HK-2 (cell line): ENCODE measurements at regions not wholly inside any gene's neighbourhood (a gene's known extent, or its start where the extent isn't known, plus 50 kb on each side); places are given as distances from the start of the nearest gene placed in this dataset.

Experiments used
- DNase-seq: peaks from one replicate; pipeline ENCODE4 v3.0.0-alpha.2; 2018; ENCODE audit not compliant: unreplicated experiment

DNA sequence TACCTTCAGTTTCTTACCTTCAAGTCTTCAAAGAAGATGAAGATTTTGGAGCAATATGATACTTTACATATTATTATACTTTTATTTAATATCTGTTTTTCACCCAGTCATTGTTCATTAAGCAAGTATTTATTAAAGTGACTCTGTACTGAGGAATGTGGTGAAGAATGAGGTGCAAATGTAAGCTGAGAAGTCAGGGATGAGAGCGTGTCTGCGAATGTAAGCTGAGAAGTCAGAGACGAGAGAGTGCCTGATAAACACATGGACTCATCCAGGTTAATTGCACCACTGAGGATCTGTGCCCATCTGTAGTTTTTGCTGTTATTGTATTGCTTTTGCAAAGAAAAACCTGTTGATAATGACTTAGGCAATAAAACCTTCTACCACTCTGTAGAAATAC, 211.9 kb upstream of the FAR2 start:
- DNase-seq = no peak

DNA sequence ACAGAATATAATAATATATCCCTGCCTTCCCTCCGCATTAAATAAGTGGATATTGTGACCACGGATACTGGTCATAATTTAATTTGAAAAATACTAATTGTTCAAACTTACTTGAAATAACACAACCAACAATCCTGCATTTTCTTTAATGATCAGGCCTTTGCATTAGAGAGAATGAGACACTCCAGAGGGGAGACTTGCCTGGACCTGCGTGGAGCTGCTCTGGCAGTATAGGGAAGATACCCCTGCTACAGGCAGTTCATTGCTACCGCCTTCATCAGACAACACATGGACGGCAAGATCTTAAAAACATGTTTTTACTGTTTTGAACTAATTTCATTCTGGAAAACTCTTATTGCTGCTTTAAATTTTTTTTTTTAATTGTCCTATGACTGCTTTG, 211.0 kb upstream of the FAR2 start:
- no peak for DNase-seq

DNA sequence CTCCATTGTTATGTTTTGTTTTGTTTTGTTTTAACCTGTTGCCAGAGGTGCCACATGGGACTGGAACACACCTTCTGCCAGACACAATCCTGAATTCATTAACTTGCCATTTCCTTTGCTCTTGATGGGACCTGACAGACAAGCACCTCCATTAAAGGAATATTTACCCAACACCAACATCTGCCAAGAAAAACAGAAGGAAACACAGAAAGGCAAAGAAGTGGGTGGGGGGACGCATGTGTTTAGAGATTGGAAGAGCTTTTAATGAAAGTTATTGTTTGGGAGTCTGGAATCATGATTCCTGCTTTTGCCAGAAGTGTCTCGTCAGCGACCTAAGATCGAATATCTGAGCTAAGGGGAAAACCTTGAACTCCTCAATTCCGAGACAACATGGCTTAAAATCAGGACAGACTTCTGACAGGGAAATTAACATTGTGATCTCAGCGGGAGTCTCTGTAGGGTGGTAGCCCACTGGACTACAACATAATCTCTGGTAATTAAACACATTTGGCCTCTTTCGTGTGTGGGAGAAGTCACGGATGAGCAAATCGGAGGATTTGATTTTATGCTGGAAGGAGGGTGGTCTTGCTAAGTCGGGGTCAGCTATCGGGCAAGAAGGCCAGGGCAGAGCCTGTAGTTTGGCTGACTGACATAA, 210.4 kb upstream of the FAR2 start:
- no peak for DNase-seq

DNA sequence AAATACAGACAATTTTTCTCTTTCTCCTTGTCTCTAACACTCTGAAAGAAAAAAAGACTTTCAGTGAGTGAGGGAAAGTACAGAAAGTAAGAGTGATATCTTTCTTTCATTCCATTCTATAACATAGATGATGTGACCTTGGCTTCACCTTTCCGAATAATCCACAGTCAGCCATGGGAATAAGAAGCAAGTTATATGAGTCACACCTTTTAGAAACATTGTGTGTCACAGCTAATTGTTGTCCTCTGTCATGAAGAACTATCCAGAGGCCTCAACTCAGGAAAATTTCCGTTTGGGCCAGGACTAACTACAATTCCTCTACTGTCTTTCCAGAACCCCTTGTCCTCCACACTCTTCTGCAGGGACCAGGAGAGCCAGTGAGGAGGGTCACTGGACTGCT, 209.7 kb upstream of the FAR2 start:
- no peak for DNase-seq

DNA sequence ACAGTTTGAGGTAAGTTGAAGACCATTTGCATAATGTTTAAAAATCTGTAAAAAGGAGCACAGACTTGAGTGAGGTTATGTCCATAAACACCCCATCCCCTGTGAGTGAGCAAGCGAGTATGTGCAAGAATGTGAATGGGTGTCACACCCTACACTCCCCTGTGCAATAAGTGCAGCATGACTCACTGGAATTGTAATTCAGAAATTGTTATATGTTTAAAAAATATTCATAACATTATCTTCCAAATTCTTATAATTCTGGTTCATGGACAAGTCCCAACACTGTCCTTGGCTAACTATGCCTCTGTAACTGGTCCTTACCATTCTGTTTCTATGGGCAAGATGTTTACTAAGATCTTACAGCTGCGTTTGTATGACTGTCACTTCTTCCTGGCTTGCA, 207.8 kb upstream of the FAR2 start:
- no peak for DNase-seq

DNA sequence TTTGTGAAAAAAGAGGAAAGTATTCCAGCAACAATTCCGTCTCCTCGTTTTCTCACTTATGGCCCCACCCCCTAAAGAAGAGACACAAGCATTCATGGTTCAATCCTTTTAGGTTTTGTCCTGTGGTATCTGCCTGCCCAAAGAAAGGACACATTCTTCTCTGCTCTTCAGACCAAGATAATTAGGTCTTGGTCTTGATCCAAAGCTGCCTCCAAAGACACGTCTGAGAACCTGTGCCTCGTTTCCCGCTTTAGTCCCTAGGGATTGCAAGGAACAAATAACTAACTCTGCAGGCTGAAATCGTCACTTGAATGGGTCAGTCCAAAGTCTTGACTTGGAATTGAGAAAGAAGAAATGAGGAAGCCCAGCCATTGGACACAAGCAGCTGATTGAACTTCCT, 202.7 kb upstream of the FAR2 start:
- no peak for DNase-seq

DNA sequence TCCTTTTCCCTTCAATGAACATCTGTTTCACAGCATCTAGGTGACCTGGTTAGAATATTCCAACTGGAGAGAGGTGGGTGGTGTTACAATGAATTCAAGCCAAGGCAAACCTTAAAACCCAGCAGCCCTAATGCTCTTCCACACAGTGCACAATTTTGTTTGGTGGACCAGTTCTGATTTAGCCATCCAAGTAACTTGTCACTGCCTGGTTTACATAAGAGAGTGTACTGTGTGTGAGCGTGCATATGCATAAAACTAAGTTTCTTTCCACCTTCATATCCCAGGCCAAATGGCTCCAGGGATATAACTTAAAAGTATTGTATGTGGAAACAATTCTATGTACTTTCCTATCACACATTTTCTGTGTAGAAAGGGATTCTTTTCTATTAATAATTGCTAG, 200.4 kb upstream of the FAR2 start:
- DNase-seq = no peak

DNA sequence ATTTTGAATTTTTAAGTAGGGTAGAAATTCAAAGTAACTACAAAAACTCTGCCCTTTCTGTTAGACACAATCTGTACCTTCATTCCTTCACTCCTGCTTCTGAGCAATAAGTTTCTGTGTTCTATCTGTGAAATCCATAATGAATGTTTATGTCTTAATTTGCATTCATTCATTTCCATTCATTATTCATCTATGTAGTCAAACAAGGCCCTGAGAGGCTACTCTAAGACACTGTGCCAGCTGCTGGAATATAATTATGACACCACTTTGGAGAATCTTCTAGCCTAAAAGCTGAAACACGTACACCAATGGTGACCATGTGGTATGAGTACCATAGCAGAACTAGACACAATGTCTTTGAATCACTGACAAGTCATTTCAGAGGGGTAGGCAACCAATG, 199.9 kb upstream of the FAR2 start:
- DNase-seq = no peak

DNA sequence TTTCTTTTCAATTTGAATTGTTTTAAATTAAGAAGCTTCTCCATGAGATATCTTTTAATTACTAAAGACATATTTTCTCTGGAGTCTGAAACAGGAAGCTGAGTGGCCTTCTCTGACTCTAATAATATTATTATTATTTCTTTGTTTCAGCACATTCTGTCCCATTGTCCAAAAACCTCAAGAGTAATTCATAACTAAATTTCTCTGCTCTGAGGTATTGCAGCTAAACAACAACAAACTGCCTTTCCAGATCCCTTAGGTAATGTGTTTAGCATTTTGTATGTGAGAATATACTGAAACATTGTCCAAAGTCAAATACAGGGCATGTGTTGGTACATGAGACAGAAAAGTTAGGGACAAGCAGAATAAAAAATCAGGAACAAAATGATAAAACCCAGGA, 199.0 kb upstream of the FAR2 start:
- DNase-seq = no peak

DNA sequence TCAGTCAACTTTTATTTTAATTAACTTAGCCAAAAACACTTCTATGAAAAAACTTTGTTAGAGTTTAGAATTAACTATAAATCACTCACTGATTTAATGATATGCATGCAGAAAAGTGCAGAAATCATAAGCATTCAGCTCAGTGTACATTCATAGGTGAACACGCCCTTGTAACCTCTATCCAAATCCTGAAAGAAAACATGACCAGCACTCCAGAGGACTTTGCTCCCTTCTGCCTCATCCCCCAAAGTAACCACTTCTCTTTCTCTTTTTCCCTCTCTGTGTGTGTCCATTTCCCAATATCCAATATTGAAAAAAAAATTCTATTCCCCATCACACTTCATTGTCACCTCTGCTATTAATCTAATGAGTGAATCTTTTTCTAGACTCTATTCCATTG, 197.1 kb upstream of the FAR2 start:
- DNase-seq = no peak

DNA sequence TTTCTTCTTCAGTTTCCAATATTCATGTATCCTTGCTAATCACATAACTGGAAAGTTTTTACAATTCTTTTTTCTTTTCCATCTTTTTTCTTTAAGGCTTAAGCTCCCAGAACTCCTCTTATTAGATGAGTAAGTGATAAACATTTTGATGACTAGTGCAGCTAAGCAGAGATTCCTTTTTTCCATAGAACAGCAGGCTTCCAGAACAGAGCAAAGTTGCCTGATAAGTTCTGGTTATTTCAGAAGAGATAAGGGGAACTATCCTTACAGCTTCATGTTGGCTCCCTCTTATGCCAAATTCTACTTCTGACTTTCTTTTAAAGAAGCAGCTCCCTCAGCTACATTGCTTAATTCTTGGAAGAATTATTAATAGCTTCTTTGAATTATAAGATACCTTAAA, 194.7 kb upstream of the FAR2 start:
- DNase-seq = no peak

DNA sequence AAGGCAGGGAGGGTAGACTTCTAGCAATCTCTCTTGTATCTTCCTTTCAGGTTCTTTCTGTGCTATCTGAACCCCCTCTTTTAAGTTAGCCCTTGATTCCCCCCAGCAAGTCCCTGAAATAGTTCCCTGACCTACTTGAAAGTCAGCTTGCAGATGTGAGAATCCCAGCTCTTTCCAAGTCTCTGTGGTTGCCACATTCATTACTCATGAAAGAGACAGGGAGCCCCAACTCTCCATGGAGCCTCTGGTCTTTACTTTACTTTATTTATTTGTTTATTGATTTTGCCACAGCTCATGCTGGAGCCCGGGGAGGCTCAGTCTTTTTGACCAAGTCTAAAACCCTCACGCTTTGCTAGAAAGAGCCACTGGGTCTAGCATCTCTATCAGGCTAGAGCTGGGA, 193.6 kb upstream of the FAR2 start:
- DNase-seq = no peak

DNA sequence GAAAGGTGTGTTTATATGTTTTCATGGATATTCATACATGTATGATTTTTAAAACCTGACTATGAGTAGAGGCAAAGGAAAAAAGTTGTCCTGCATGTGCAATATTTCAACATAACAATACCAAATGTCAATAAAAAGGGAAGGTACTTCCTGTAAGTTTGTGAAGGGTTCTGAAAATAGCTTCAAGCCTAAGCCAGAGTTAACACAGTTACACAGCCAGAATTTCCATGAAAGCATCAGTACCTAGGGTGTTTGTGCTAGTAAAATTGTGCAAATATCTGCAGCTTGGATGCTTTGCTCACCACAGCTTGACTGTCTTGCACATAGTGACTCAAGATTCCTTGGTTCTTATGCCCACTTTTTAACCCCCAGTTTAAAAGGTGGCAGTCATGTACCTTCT, 193.1 kb upstream of the FAR2 start:
- DNase-seq = no peak

DNA sequence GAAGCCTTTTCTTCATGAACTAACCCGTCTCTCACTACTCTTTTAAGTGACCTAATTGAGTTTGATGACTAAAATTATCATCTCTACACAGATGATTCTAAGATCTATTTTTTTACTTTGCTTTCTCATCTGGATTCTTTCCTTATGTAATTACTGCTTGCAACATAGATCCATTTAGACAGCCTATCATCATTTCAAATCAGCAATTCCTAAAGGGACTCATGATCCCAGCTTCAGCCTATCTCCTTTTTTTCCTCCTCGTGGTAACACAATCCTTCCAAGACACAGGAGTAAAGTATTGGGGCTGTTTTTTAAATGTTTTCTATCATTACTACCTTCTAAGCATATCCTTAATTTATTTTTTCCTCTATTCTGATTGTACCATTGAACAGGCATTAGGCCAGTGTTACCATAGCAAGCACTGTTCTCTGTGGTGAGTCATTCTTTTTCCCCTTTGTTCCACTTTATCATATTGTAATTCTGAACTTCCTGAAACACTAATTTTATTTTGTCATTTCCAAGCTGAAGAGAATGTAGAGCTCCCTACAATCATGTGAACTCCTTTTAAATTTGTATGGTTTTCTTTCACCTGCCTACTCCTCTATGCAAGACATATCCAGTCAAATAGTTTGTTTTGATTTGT, 190.4 kb upstream of the FAR2 start:
- DNase-seq = no peak

DNA sequence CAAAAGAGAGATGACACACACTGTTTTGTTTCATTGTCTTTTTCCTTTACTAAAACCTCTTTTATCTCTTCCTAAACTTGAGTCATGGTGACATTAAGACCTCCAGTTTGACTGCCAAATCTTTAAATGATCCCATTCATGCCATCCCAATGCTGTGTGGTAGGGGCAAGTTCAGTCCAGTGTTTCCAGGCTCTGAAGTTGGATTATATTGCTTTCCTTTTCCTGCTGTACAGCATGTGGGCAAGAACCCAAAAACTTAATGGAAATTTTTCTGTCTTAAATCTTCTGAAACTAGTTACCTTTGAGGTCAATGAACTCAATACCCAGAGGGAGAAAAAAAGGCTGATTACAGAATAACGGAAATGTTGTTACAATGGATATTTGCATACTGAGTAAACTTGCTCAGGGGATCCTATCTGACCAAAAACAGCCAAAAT, 187.1 kb upstream of the FAR2 start:
- DNase-seq = no peak

DNA sequence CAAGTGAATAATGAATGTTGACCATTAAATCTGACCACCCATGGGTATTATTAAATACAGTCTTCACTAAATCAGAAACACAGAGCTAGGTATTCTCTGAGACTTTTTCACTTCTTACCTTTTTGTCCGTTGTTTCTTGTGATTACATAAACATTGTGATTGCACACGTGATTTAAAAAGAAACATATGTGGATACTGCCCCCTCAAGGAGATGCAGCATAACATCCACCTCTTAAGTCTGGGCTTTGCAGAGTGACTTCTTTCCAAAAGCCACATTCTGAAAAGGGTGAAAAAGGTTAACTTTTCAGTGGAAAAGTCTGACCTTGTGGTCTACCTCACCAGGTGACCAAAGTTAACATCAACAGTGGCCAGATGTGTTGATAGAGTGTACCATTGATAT, 185.5 kb upstream of the FAR2 start:
- no peak for DNase-seq

DNA sequence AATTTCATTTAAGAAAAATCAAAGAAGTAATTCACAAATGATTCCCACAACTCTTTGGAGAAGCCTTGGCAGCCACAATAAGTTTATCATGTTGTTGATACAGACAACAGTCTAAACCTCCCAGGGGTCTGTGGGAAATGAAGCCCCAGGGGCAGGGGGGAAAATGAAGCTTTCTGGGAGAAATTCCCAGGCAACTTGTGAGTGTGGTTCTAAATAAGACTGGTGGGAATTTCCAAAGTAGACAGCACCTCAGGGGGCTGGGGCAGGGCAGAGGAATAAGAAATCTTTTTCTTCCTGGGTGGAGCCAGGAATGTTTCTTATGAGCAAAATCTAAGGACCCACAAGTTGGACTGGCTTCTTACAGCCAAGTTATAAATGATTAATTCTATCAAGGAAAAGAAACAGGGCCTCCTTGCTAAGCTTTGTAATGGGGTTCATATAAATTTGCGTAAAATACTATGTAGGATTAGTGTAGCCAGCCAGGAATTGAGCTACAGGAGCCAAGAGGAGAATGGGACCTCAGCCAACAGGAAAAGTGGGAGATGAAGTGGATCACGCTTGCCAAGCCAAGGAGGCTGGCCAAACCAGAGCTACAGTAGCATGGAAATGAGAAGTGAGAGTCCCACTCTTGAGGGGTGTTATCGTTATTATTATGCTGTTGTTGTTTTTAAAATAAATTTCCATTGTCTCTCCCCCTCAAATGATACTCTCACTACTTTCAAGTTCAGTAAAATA, 182.9 kb upstream of the FAR2 start:
- no peak for DNase-seq

DNA sequence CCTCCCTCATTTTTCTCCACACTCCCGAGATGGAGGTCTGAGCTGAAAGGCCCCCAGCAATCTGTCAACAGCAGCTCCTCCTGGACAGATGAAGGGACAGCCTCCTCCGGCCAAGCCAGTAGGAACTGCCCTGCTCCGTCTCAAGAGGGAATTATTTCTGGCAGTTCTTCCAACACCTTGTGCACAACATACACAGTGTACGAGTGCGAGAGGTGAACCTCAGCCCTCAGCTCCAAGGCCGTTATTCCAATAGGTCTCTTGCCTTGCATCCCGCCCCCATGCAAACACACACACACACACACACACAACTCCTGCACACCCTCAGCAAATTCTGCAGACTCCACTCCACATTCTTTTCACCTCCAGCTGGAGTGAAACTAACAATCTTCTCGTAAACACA, 181.7 kb upstream of the FAR2 start:
- no peak for DNase-seq

DNA sequence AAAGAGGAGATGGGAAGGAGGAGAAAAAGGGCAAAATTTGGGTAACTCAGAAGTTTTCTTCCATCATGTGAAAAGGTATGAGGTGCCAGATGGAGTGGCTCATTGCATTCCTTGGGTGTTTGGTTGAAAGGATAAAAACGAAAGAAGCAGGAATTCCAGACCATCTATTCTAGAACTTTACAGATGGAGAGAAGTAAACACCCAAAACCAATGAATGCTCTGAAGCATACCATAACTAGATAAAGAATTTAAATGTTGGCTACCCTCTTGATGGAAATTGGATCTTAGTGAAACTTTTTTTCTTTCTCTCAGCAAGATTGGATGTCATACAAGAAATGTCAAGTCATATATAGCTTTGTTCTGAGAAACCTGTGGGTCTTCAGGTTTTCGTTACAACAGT, 175.6 kb upstream of the FAR2 start:
- no peak for DNase-seq

DNA sequence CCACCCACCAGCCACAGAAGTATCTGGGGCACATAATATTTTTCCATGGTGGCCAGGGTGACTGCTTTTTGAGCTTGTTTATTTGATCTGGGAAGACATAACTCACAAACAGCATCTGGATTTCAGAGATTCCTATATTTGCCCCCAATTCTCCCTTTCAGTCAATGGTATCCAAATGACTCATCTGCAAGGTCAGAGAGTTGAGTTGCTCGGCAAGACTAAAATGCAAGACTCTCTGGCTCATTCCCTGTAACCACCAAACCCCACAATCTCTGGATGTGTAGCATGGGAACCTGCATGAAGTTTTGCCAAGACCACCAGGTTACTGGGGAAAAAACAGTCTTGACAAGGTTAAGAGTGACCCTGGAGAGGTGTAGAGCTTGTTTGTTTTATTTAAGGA, 174.9 kb upstream of the FAR2 start:
- DNase-seq = no peak

DNA sequence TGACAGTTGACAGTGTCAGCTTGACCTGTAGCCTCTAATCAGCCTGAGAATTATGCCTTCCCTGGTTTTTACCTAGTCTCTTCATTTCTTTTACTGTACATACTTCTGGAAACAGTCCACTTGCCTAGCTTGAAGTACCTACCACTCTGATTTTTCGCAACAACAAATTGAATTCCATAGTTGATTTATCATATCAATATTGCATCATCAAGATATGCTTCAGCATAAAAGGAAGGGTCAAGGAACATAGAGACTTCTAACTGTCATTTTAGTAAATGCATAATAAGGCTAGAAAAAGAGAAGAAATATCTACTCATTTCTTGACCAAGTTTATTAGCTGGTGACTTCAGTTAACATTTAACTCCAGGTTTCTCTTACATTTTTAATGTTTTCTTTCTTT, 174.2 kb upstream of the FAR2 start:
- DNase-seq = no peak

DNA sequence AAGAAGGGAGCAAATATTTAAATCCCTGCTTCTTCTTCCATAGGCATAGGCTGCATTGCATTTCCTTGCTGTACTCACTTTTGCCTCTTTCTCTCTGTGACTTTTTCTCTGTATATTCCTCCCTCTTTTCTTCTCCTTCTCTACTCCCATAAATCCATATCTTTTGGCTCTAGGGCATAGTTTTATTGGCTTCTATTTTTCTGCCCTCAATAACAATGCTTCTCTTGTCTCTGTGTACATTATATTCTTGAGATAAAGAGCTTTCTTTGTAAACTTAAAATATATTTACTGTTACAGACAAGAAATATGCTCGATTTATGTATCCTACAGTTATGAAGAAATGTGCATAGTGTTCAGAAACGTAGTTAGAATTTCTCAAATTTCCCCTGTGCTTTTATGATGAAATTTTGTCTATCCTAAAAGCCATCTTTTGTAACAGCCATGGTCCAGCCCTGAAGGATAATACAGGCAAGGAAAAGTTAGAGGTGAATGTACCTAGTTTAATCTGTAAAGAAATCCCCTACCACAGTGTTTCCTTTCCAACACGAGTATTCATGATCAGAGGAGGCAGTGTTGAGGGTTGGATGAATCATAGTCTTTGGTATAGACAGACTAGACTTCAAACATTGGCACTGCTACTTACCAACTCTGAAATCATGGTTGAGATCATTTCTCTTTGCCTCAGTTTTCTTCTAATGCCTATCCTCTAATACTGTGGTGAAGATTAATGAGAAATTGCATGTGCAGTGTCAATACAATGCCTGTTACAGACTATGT, 173.3 kb upstream of the FAR2 start:
- DNase-seq = no peak

DNA sequence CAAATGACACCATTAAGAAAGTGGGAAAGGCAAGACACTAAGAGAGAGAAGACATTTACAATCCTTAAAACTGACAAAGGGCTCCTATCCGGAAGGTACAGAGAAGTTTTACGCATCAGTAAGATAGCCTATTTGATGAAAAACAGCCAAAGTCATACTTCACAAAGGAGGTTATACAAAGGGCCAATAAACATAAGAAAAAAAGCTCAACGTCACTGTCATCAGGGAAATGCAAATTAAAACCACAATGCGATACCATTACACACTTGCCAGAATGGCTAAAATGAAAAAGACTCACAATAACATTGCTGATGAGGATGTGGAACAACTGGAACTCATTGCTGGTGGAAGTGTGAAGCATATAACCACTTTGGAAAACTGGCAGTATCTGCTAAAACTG, 168.6 kb upstream of the FAR2 start:
- no peak for DNase-seq
